Activated CD8-positive, alpha-beta memory T cell treated with anti-CD3 and anti-CD28 coated beads for 36 hours (primary cell): ENCODE measurements at regions not wholly inside any gene's neighbourhood (a gene's known extent, or its start where the extent isn't known, plus 50 kb on each side); places are given as distances from the start of the nearest gene placed in this dataset.
"Not testable (repeated sequence)": the region's sequence is repeated elsewhere in the genome, so short reads cannot be mapped to it uniquely, and the experiment has no call there.

ENCODE experiments used
- CTCF ChIA-PET: fragments of 350-600 bp; sonication (Branson Sonifier 250); formaldehyde crosslinking; loops from one replicate; lab custom pipeline; 2021; ENCODE audit warnings: antibody characterized with exemption; lab: Charles Lee
- POLR2A ChIA-PET: fragments of 350-600 bp; sonication (Branson Sonifier 250); formaldehyde crosslinking; loops from one replicate; lab custom pipeline; 2021; ENCODE audit warnings: antibody characterized with exemption; lab: Charles Lee

DNA sequence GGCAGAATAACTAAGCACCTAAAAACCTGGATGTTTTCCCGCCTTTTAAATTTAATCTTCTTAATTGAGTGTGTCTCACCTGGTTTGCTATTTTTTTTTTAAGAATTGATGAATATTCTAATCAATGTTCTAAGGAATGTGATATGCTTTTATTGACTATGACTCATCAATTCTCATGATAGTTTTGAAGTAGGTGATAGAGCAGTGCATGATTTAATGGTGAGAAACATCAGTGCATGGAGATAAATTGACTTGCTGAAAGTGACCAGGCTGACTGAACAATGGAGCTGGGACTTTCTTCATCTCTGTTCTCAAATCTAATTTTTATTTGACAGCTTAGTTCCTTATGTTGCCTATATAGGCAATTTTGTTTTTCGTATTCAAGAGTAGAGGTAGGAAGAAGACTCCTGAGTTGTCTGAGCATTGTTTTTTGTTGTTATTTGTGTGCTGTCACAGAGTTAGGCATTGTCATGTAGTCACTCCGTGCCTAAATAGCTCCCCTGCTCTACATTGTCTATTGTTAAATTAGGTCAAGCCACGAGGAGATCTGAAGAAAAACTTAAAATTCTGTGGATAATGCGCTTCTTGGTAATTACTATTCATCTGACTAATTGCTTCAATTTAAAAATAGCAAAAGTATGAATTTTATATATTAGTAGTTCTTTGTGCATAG is 59.0 kb upstream of the NUTM2F start:
- POLR2A ChIA-PET = not testable (repeated sequence)

DNA sequence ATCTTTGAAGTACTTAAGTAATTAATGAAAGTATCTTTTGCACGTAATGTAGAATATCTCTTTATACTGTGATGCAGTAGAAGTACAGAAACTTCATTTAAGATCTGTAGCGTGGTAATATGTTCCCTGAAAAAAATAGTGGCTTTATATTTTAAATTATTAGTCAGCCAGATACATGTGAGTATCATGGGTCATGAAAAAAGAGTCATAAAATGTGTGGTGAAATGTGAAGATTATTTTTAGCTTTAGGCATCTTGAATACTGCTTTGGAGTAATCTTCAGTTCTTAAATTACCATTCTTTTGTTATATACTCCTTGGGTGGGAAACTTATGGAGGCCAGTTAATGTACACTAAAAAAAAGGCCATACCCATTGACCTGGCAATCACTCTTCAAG is 59.6 kb upstream of the NUTM2F start:
- CTCF ChIA-PET, POLR2A ChIA-PET: not testable (repeated sequence)

More for the DNA sequence above, 59.0 kb upstream of the NUTM2F start:
- CTCF ChIA-PET = not testable (repeated sequence)

DNA sequence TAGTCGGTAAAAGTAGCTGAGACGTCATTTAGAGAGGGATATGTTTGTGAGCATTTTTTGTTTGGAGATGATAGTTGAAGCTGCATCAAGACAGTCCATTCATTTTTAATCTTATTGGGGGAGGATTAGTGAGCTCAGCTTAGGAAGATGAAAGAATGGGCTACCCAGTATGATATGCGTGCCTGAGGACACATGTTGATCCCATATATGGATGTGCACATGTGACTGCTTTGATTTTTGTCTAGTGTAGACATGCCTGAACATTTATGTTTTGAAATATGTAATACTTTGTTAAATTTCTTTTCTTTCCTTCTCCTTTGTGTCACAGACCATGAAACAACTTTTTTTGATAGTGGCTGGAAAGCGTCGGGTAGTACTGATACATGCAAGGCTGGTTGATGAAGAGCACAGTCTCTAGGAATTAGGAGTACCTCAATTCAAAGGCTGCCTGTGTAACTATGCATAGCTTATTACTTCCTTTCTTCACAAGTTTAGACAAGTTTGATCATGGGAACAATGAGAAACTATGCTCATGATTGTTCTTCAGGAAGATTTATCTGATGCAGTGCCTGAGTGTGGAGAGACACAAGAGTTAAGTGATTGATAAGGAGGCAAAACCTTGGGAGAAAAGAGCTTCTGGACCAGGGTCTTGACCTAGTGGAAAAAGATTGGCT is 62.1 kb upstream of the NUTM2F start:
- CTCF ChIA-PET, POLR2A ChIA-PET: not testable (repeated sequence)

DNA sequence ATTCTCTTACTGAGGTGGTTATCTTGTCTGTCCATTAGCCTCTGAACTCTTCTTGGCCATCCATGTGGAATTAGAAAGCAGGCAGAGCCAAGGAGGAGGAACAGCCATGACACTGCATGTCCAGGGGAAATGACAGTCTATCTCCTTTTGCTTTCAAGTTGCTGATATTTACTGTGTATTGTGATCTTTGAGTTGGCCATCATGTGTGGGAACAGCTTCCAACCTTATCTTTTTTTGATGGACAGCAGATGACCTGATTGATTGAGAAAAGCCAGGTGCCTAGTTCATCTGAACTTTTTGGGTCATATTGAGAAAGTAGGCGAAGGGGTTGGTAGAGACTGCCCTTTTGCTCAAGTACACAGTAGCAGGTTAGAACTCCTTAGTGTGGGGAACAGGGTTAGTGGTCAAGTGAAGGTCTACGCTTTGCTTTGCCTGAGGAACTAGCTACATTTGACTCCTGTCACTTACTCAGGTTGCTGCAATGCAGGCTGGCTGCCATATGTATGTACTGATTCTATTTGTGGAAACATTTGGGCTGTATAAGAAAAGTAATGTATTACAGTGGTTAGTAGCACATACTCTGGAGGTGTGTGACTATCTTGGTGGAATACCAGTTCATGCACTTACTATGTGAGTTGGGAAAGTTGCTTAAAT is 64.7 kb upstream of the NUTM2F start:
- POLR2A ChIA-PET, CTCF ChIA-PET: not testable (repeated sequence)

DNA sequence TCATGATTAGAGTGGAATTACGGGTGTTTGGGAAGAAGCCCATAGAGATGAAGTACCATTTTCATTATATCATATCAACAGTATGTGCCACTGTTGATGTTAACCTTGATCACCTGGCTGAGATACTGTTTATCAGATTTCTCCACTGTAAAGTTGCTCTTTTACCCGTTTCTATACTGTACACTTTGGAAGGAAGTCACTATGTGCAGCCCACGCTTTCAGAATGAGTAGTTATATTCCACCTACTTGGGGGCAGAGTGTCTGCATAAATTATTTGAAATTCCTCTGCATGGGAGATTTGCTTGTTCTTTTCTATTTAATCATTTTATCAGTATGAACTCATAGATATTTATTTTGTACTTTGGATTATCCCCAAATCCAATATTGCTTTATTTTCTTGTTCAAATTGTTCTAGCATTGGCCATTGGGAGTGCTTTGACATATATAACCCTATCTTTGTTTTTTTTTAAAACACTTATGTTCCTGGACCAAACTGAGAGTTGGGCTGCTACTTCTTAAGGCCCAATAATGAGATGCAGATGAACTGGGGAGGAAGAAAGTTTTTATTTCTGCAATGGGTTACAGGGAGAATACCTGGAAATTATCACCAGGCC is 69.4 kb upstream of the NUTM2F start:
- POLR2A ChIA-PET, CTCF ChIA-PET: not testable (repeated sequence)

DNA sequence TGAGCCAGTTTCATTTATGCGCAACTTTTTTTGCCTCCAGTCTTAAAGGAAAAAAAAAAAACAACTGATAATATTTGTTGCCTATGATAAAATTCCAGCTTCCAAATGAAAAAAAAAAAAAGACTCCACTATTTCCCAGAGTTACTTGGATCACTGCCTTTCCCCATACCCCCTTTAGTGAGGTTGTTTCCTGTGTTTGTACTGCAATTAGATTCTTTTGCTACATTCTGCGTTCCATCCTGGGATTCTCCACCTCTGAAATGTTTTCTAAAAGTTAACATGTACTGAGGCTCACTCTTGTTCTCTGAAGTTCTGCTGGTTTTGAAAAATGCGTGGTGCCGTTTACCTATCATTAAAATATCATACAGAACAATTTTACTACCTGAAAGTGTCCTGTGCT is 72.0 kb upstream of the NUTM2F start:
- CTCF ChIA-PET, POLR2A ChIA-PET: not testable (repeated sequence)

DNA sequence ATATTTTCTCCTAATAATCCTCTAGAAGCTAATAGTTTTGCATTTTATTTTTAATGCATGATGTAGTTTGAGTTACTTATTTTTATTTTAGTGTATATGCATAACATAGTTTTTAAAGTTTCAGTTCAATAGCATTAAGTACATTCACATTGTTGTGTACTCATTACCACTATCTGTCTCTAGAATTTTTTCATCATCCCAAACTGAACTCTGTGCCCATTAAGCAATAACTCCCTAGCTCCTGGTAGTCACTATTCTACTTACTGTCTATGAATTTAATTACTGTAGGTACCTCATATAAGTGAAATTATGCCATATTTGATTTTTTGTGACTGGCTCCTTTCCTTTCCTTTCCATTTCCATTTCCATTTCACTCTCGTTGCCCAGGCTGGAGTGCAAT is 74.4 kb upstream of the NUTM2F start:
- POLR2A ChIA-PET, CTCF ChIA-PET: not testable (repeated sequence)

DNA sequence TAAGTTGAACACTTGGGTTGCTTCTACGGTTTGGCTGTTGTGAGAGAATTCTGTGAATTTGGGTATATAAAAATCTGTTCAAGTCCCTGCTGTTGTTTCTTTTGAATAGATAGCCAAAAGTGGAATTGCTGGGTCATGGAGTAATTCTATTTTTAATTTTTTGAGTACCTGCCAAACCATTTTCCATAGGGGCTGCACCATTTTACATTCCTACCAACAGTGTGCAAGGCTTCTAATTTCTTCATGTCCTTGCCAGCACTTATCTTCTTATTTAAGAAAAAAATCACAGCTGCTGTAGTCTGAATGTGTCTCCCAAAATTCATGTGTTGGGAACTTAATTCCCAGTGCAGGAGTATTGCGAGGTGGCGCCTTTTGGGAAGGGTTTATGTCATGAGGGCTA is 75.1 kb upstream of the NUTM2F start:
- POLR2A ChIA-PET, CTCF ChIA-PET: not testable (repeated sequence)

DNA sequence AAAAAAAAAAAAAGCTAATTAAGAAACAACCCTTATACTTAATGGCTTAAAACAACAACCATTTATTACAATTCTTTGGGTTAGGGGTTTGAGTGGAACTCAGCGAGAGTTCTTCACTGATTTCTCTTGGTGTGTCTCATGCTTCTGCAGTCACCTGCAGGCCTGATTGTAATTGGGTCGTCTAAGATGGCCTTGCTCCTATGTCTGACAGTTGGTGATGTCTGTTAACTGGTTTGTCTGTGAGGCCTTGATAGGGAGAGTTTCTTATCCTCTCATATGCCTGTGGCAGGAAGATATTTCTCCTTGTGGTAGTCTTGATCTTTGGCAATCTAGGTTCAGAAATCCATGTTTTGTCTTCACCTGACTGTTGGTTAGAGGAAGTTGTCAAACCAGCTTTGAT is 85.2 kb upstream of the NUTM2F start:
- POLR2A ChIA-PET, CTCF ChIA-PET: not testable (repeated sequence)

DNA sequence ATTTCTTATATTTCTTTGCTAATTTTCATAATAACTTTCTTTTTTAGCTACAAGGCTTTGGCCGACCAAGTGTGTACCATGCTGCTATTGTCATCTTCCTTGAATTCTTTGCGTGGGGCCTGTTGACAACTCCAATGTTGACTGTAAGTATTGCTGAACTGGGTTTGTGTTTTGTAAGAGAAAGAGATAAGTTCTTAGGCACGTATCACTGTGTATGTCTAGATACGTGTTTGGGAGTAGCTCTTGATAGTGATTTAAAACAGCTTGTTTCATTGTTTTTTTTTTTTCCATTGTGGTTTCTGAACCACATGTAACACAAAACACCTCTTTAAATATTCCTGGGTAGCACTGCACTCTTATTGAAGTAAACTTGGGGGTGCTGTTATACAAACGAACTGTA is 86.7 kb upstream of the NUTM2F start:
- CTCF ChIA-PET, POLR2A ChIA-PET: not testable (repeated sequence)

DNA sequence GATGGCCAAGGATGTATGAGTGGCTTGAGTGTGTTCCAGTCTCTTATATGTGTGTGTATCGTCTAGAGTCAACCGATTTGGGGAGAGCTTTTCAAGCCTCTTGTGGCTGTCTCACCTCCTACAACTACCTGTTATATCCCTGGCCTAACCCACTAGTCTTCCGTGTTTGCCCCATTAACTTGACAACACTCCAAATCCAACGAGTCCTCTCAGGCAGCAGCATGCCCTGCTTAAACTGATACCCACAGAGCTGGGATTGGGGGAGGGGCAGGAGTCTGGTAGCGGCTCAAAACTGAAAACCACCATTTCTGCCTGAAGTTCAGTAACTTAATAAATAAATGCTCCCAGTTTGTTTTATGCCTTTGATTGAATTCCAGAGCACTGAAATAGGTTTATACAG is 91.7 kb upstream of the NUTM2F start:
- CTCF ChIA-PET, POLR2A ChIA-PET: not testable (repeated sequence)

DNA sequence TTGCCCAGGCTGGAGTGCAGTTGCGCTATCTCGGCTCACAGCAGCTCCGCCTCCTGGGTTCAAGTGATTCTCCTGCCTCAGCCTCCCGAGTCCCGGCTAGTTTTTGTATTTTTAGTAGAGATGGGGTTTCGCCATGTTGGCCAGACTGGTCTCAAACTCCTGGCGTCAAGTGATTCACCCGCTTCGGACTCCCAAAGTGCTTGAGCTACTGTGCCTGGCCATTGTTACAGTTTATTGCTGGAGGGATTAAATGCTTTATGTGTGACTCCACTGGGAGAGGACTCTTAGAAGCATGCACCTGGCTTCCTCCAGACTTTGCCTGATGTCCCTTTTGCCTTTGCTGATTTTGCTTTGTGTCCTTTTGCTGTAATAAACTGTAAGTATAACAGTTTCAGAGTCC is 93.5 kb upstream of the NUTM2F start:
- POLR2A ChIA-PET, CTCF ChIA-PET: not testable (repeated sequence)

DNA sequence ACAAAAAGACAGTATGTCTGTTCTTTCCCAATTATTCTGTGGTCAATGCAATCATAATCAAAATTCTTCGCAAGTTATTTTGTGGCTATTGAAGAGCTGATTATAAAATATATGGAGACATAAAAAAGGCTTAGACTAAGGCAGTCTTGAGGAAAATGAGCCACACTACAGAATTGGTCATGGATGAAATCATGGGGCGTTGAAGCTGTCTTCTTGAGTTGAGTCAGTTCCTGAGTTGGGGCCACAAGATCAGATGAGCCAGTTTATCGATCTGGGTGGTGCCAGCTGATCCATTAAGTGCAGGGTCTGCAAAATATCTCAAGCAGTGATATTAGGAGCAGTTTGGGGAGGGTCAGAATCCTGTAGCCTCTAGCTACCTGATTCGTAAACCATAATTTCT is 96.9 kb upstream of the NUTM2F start:
- CTCF ChIA-PET, POLR2A ChIA-PET: not testable (repeated sequence)

DNA sequence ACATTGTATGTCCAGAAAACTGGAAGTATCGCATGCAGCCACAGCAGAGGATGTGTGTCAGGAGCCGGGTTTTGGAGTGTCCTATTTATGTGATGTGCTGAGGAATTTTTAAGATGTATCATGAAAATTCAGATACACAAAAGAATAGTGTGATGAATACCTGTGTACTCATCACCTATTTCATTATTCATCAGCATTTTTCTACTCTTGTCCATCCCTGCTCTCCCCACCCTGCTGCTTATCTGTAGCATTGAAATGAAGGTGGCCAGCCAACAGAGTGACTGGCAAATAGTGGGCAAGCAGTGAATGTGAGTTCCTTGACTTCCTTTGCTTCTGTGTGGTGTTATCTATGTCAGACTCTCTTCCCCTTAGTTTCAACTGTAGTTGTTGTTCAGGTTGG is 108.7 kb upstream of the NUTM2F start:
- CTCF ChIA-PET, POLR2A ChIA-PET: not testable (repeated sequence)

DNA sequence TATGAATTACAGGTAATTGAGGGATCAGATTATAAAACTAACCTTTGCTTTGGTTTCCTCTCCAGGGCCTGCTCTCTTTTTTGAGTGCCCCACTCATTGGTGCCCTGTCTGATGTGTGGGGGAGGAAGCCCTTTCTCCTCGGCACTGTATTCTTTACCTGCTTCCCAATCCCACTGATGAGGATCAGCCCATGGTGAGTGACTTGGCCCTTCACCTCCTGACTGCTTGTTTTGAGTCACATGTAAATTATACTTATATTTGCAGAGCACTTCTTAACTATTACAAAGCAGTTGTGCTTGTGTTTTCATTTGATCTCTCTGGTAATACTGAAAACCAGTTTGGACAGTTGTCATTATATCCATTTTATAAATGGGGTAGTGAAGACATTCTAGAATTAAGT is 109.9 kb upstream of the NUTM2F start:
- POLR2A ChIA-PET = not testable (repeated sequence)
- CTCF ChIA-PET = interaction anchor here (0.7 kb wide), 1 partner anchor 524 kb away, joined by 3 read pairs; no protein-coding TSS in a partner anchor

DNA sequence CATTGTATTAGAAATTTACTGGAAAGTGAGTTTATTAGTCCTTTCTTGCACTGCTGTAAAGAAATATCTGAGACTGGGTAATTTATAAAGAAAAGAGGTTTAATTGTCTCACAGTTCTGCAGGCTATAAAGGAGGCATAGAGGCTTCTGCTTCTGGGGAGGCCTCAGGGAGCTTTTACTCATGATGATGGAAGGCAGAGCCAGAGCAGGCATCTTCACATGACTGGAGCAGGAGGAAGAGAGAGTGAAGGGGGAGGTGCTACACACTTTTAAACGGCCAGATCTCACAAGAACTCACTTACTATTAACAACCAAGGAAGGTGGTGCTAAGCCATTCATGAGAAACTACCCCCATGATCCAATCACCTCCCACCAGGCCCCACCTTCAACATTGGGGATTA is 112.7 kb upstream of the NUTM2F start:
- CTCF ChIA-PET, POLR2A ChIA-PET: not testable (repeated sequence)

DNA sequence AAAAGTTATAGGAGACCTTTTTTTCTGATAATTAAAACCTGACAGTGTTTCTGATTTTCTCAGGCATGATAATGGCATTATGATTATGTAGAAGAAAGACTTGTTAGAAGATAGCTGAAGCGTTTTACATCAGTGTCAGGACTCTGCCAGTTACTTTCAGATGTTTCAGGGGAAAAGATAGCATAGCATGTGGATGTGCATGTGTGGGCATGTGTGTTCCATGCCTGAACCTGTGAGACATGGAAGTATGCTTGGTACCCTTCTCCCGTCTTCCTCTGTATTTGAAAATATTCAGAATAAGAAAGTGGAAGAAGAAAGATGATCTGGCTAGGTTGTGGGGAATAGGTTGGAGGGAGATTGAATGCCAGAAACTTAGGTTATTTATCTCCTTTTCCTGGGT is 113.1 kb upstream of the PCAT7 start:
- ChIA-PET POLR2A (no interaction called here), CTCF (no interaction called here)

DNA sequence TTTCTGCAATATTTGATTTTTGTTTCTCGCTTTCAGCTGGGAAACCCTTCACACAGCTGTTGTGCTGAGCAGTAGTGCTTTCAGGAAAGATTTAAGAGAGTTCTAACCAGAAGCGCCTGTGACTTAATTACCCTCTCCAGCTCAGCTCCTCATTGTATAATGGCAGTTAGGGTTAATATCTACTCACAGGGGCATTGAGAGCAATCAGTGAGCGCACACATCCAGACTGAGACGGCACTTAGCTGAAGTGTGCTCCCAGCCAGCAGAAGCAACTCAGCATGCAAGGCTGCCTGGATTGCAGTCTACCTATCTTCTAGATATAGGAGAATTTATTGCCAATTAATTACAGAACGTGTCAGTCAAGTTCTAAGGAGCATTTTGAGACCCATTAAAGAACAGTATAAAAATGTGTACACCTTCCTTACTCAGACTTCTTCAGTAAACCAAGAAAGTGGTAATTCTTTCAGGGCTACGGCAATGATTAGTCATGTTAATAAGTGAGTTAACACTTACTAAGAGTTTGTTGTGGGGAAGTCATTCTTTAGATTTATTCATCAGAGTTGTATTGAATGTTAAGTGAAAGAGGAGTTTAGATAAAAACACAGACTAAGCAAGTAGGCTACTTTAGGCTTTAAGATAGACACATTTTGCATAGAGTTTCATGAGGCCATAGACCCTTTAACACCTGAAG is 111.7 kb upstream of the PCAT7 start:
- CTCF ChIA-PET = no interaction called here

DNA sequence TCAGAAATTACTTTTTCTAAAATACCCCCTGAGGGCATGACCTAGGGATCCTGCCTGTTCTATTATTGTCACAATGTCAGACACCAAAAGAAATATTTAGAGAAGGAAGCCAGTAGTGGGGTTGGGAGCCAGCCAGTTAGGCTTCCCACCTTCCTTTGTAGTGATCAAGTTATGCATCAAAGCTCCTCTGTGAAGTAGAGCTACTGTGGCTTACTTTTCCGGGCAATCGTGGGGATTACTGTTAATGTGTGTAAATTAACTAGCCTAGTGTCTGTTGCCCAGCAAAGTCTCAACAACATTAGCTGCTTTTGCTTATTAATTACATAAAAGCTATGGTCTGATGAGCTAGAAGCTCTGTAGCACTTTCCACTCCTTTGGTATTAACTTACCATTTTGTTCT is 109.0 kb upstream of the PCAT7 start:
- ChIA-PET CTCF (no interaction called here), POLR2A (no interaction called here)

More for the DNA sequence above, 111.7 kb upstream of the PCAT7 start:
- POLR2A ChIA-PET = no interaction called here

DNA sequence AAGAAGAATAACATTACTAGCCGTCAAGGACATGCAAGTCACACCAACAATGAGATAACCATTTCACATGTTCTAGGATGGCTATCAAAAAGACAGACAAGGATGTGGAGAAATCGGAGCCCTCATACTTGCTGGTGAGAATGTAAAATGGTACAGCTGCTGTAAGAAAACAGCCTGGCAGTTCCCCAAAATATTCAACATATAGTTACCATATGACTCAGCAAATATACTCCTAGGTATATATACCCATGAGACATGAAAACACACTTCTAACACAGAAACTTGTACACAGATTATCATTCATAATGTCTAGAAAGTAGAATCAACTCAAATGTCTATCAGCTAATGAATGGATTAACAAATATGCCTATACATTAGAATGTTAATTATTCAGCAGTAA is 105.4 kb upstream of the PCAT7 start:
- CTCF ChIA-PET = no interaction called here
- POLR2A ChIA-PET = no interaction called here
